ENCODE measurements at regions not wholly inside any gene's neighbourhood (a gene's known extent, or its start where the extent isn't known, plus 50 kb on each side); places are given as distances from the start of the nearest gene placed in this dataset.

- no peak for DNase-seq (ENCODE audit: low read depth in 4 of 4, low spot score in 3 of 4)
Observed at GRCh38 chr22:48250937-48251530, 1488.6 kb downstream of the TBC1D22A start.

- no peak for DNase-seq (ENCODE audit: low read depth in 4 of 4, low spot score in 3 of 4)
Observed at GRCh38 chr22:48250286-48250895, 1487.9 kb downstream of the TBC1D22A start.

- DNase-seq (ENCODE audit: low read depth in 4 of 4, low spot score in 3 of 4): no peak
Observed at GRCh38 chr22:48249713-48250268, 1487.3 kb downstream of the TBC1D22A start.

DNA sequence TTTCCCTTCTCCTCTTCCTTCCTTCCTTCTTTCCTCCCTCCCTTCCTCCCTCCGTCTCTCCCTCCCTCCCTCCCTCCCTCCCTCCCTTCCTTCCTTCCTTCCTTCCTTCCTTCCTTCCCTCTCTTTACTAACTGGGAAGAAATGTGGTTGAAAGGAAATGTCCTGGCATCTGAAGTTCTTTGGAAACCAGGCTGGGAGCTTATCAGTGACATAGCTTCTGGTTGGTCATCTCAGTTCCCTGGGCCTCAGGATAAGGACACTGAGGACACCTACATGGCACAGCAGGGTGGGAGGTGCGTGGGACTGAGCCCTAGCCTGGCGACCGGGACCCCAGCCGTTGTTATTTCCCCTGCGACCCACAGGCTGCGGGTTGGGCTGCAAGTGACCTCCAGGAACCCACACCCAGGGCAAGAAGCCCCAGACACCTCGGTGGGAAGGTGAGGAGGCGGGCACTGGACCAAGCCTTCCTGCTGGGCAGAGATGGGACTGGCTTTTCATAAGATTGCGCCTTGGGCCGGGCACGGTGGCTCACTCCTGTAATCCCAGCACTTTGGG, 1486.5 kb downstream of the TBC1D22A start:
- DNase-seq (ENCODE audit: low read depth in 4 of 4, low spot score in 3 of 4): no peak

DNA sequence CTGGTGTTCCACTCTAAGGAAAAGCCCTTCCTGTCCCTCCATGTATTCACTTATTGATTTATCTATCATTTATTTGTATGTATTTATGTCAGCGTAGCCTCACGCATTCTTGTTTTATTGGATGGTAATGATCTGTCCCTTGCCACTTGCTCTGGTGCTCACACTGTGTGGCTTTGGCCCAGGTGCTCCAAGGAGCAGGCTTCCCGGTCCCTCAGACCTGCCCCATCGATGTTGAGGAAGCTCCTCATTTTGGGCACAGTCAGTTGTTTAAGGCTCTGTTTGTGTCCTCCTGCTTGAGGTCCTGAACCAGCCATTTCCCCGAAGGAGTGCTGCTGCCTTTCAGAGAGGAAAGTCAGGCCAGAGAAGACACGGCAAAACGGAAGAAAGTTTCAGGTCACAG, 1485.4 kb downstream of the TBC1D22A start:
- DNase-seq (ENCODE audit: low read depth in 4 of 4, low spot score in 3 of 4): no peak

DNA sequence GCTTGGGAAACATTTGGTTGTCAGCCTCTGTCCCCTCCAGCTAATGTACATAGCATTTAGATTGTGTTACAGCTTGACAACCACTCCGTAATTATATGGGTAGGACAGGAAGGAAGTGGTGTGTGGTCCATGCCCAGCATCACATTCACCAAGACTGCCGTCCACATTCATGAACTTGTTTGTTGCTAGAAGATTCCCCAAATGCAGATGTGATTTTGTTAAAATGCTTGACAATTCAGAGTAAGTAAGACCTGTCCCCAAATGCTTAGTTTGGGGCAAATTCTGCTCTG, 1482.7 kb downstream of the TBC1D22A start:
- no peak for DNase-seq (ENCODE audit: low read depth in 4 of 4, low spot score in 3 of 4)

- DNase-seq (ENCODE audit: low read depth in 4 of 4, low spot score in 3 of 4): no peak
Observed at GRCh38 chr22:48244388-48245195, 1482.1 kb downstream of the TBC1D22A start.

DNA sequence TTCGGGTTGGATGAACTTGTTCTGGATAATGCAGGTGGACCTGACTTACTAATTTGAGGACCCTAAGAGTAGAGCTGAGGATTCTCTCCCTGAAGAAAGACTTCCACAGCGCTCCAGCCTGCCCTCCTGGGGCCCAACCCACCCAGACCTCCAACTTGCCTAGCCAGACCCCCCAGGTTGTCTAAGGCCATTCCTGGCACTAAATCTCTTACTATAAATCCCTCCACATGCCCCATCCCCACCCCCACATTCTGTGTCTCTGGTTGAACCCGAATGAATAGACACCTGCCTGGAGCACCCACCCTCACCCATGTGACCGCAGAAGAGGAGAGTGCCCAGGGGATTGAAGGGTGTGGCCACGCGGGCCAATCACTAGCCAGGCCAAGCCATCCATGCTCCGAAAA, 1480.0 kb downstream of the TBC1D22A start:
- no peak for DNase-seq (ENCODE audit: low read depth in 4 of 4, low spot score in 3 of 4)

- DNase-seq (ENCODE audit: low read depth in 4 of 4, low spot score in 3 of 4): no peak
Observed at GRCh38 chr22:48241658-48242057, 1479.2 kb downstream of the TBC1D22A start.

DNA sequence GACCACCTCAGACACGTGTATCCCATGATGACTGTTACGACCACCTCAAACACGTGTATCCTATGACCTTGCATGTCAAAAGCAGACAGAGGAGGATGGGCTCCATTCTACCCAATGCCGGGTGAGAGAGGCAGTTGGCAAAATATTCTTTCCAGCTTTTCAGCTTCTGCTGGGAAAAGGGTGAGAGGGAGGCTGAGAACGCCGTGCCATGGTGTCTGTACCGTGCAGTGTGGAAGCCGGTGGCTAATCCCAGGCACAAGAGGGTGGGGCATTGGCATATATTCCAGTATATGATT, 1478.4 kb downstream of the TBC1D22A start:
- no peak for DNase-seq (ENCODE audit: low read depth in 4 of 4, low spot score in 3 of 4)

GRCh38 chr22:48240148-48240934, 1477.9 kb downstream of the TBC1D22A start:
- DNase-seq (ENCODE audit: low read depth in 4 of 4, low spot score in 3 of 4): no peak

- no peak for DNase-seq (ENCODE audit: low read depth in 4 of 4, low spot score in 3 of 4)
Observed at GRCh38 chr22:48239461-48240147, 1477.2 kb downstream of the TBC1D22A start.

DNA sequence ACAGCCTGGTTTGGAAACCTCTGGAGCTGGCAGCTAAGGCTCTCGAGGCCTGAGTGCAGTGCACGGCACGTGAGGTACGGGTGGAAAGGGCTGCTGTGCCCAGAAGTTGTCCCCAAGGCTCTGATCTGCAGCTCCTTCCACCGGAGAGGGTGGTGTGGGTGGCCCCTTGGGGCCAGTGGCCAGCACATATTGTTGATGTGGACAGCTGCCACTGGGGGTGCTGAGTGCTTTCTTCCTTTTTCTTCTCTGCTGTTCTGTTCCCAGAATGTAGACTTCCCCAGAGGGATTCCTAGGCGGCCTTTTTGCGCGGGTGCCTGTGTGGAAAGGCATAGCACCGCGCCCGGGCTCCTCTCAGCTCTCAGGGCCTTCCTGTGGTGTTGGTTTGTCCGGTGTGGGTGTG, 1476.5 kb downstream of the TBC1D22A start:
- no peak for DNase-seq (ENCODE audit: low read depth in 4 of 4, low spot score in 3 of 4)

DNA sequence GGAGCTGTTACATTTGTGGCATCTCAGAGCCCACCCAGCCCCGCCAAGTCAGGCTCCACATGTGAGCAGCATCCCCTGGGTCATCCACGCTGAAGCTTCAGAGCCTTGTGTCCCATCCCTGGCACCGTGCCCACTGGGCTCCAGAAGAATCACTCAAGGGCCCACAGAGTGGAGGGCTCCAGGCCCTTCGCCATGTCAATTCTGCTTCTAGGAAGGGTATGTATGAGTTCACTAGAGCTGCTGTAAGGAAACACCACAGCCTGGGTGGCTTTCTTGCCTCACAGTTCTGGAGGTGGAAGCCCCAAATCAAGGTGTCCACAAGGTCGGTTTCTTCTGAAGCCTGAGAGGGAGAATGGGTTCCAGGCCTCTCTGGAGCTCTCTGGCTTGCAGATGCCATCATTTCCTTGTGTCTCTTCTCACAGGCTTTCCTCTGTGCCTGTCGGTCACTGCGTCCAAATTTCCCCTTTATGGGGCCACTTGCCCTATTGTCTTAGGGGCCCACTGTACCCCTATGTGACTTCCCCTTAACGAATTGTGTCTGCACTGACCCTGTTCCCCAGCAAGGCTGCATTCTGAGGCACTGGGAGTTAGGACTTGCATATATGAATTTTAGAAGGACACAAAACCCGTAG, 1476.0 kb downstream of the TBC1D22A start:
- no peak for DNase-seq (ENCODE audit: low read depth in 4 of 4, low spot score in 3 of 4)

DNA sequence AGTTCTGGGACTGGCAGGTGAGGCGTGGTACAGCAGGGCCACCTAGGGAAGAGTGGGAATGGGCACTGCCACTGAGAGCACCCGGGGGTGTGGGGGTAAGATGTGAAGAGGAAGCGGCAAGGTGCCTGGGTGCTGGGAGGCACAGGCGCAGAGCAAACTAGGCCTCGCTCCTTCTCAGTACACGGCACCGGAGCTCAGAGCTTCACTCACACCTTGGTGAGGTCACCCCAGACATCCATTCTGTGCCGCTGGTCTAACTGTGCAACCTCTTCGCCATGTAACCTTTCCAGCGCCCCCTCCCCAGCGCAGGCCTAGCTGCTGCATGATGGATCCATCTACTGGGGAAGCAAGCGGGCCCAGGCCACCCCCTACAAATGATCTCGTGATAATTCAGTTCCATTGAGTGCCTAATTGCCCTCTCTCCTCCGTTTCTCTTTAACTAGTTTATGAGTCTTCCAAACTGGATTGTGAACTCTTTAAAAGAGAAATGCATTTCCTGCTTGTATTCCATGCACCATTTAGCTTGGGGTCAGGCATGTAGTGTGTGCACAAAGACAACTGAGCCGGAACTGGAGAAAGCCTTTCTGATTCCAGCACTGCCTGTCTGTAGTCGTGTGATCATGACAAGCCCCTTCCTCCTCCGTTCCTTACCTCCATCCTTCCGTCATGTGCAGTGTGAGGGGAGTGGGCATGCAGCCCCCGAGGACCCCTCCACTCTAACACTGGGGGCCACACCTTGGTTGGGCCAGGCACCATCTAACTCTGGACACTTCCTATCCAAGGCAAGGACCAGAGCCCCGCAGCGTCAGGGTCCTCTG, 1475.2 kb downstream of the TBC1D22A start:
- no peak for DNase-seq (ENCODE audit: low read depth in 4 of 4, low spot score in 3 of 4)

GRCh38 chr22:48236261-48236660, 1473.8 kb downstream of the TBC1D22A start:
- DNase-seq (ENCODE audit: low read depth in 4 of 4, low spot score in 3 of 4): no peak

- DNase-seq (ENCODE audit: low read depth in 4 of 4, low spot score in 3 of 4): no peak
Observed at GRCh38 chr22:48235744-48236143, 1473.3 kb downstream of the TBC1D22A start.

DNA sequence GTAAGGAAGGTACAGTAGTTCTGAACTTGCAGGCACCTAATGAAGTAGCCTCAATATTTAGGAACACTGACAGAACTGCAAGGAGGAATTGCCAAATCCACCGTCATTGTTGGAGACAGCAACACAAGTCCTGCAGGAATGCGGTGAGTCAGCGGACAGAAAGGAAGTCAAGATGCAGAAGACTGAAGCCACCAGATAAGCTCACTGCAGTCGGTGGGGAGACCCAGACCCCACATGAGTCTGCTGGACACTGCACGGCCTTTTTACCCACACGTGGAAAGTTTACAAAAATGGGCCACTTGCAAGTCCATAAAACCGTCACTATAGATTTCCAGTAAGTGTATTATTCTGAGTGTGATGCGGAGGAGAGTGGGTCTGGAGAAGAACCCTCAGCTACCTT, 1471.6 kb downstream of the TBC1D22A start:
- DNase-seq (ENCODE audit: low read depth in 4 of 4, low spot score in 3 of 4): no peak

DNA sequence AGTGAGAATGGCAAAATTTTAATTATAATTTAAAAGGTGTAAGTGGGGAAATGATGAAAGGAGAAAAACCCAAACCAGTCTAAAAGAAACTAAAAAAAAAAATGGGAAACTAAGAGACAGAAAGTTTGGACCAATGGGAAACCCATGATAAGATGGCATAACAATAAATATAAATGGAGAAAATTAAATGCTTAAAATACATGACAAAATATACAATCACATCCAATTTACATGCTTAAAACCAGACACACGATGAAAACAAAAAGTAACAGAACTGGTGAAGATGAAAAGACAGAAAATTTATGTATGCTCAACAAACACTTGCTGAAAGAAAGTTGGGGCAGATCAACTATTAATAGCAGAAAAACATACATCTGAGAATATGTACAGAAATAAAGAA, 1471.1 kb downstream of the TBC1D22A start:
- DNase-seq (ENCODE audit: low read depth in 4 of 4, low spot score in 3 of 4): no peak
